Caco-2 (cell line): ENCODE measurements at regions not wholly inside any gene's neighbourhood (a gene's known extent, or its start where the extent isn't known, plus 50 kb on each side); places are given as distances from the start of the nearest gene placed in this dataset.

ENCODE experiments used
- BruUV-seq: library from RNA; stranded (reverse); fragments of 400-500 nt; replicated peaks from 2 replicates; lab custom pipeline; 2021; lab: Mats Ljungman, UMichigan
- CTCF ChIA-PET: fragments of 300-600 bp; sonication (Branson Sonifier 250); formaldehyde crosslinking; loops from one replicate; lab custom pipeline; 2022; ENCODE audit warnings: antibody characterized with exemption; lab: Charles Lee
- POLR2A ChIA-PET: fragments of 300-600 bp; sonication (Branson Sonifier 250); formaldehyde crosslinking; loops from one replicate; lab custom pipeline; 2022; ENCODE audit warnings: antibody characterized with exemption; lab: Charles Lee
- DNase-seq, 2 experiments: peaks; one replicate each; pipeline versions ENCODE4 v3.0.0 to v3.0.0-alpha.2; 2020 to 2022
- H3K27me3 ChIP-seq: replicated peaks from 2 replicates; pipeline ENCODE4 v1.6.0; 2011; ENCODE audit warnings: low read length; ENCODE audit not compliant: control insufficient read depth, insufficient read depth
- H3K36me3 ChIP-seq: 2 replicates; pipeline ENCODE4 v1.5.1; 2011; ENCODE audit warnings: low read length; ENCODE audit not compliant: control insufficient read depth, insufficient read depth
- H3K4me1 ChIP-seq: fragments of 250-450 bp; sonication (Bioruptor Pico); 2 replicates; pipeline ENCODE4 v1.5.1; 2020; ENCODE audit warnings: mild to moderate bottlenecking
- H3K4me3 ChIP-seq: 2 replicates; pipeline ENCODE4 v1.5.1; 2011; ENCODE audit warnings: low read depth, mild to moderate bottlenecking, control low read depth, low read length
- H3K9me3 ChIP-seq: fragments of 250-450 bp; sonication (Bioruptor Pico); 2 replicates; pipeline ENCODE4 v1.5.1; 2020; ENCODE audit warnings: mild to moderate bottlenecking, moderate library complexity
- H3K27ac Mint-ChIP-seq: one replicate; pipeline ENCODE4 v1.8.0; 2022; ENCODE audit warnings: mixed read lengths; ENCODE audit not compliant: unreplicated experiment
- H3K27me3 Mint-ChIP-seq: one replicate; pipeline ENCODE4 v1.8.0; 2022; ENCODE audit warnings: mixed read lengths; ENCODE audit not compliant: insufficient read depth, unreplicated experiment
- H3K36me3 Mint-ChIP-seq: one replicate; pipeline ENCODE4 v1.8.0; 2022; ENCODE audit warnings: mild to moderate bottlenecking, mixed read lengths; ENCODE audit not compliant: insufficient read depth, unreplicated experiment
- H3K4me1 Mint-ChIP-seq: one replicate; pipeline ENCODE4 v1.8.0; 2022; ENCODE audit warnings: low read depth, mixed read lengths; ENCODE audit not compliant: unreplicated experiment
- H3K4me3 Mint-ChIP-seq: one replicate; pipeline ENCODE4 v1.8.0; 2022; ENCODE audit warnings: mild to moderate bottlenecking, moderate library complexity, mixed read lengths; ENCODE audit not compliant: unreplicated experiment
- H3K9me3 Mint-ChIP-seq: one replicate; pipeline ENCODE4 v1.8.0; 2022; ENCODE audit warnings: mixed read lengths; ENCODE audit not compliant: unreplicated experiment
- intact Hi-C: fragments of 100-400 bp; cut with micrococcal nuclease; formaldehyde crosslinking; loops from one replicate; pipeline ENCODE4 v1.10.0; 2022; ENCODE audit not compliant: unreplicated experiment
- TF ChIP-seq, protein P1 (sequence below), 2 experiments: fragments of 200-600 bp in 1 of 2; IDR thresholded peaks; 1 replicate in 1 of 2; 2 replicates in 1 of 2; pipeline versions ENCODE4 v1.5.1 to v1.8.0; 2011 to 2022; ENCODE audit warnings: antibody characterized with exemption in 1 of 2, control low read depth in 1 of 2, inconsistent platforms in 1 of 2, low read depth in 1 of 2, low read length in 1 of 2, mild to moderate bottlenecking in 1 of 2, moderate library complexity in 1 of 2; ENCODE audit not compliant: insufficient read depth in 1 of 2, severe bottlenecking in 1 of 2, unreplicated experiment in 1 of 2

DNA sequence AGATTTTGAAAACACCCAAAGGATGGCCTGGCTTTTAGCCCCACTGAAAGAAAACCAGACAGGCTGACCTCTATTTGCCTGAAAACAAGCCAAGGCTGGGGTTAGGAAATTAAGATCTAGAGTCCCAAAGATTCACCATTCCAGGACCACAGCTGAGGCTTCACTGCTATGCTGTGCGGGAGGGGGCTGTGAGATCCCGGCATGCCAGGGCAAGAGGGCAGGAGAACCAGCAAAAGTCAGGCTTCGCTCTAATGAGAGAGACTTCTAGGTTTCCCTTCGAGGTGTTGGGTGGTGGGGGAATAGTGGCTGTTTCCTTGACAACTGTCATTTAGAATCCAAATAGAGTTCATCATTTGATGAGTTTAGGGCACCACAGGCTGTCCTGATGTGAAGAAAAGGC lies 152.9 kb upstream of the NFIB start:
- Histone ChIP-seq H3K27me3 (no peaks in the 10 kb centered on the region), H3K36me3 (no peaks in the 10 kb centered on the region), H3K4me1 (no peaks in the 10 kb centered on the region), H3K4me3 (no peak overlapping the region), H3K9me3 (no peaks in the 10 kb centered on the region)
- Mint-ChIP-seq H3K9me3 (no peaks in the 10 kb centered on the region), H3K4me1 (no peaks in the 10 kb centered on the region), H3K27ac (no peak overlapping the region), H3K36me3 (no peaks in the 10 kb centered on the region), H3K27me3 (peaks cover 7% of the 10 kb centered on the region), H3K4me3 (no peak overlapping the region)
- intact Hi-C loops: loop anchor here (10.0 kb wide), 1 partner anchor 668 kb away; no protein-coding TSS in a partner anchor
- TF ChIP-seq, protein P1, sequence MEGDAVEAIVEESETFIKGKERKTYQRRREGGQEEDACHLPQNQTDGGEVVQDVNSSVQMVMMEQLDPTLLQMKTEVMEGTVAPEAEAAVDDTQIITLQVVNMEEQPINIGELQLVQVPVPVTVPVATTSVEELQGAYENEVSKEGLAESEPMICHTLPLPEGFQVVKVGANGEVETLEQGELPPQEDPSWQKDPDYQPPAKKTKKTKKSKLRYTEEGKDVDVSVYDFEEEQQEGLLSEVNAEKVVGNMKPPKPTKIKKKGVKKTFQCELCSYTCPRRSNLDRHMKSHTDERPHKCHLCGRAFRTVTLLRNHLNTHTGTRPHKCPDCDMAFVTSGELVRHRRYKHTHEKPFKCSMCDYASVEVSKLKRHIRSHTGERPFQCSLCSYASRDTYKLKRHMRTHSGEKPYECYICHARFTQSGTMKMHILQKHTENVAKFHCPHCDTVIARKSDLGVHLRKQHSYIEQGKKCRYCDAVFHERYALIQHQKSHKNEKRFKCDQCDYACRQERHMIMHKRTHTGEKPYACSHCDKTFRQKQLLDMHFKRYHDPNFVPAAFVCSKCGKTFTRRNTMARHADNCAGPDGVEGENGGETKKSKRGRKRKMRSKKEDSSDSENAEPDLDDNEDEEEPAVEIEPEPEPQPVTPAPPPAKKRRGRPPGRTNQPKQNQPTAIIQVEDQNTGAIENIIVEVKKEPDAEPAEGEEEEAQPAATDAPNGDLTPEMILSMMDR (IDR thresholded peaks at IDR 0.05; ENCODE audit: insufficient read depth in 1 of 2, low read depth in 1 of 2, low read length in 1 of 2, severe bottlenecking in 1 of 2, unreplicated experiment in 1 of 2): no peak
- CTCF ChIA-PET: interaction anchor here (1.9 kb wide), 1 partner anchor 186 kb away, joined by 9 read pairs; no protein-coding TSS in a partner anchor
- POLR2A ChIA-PET: no interaction called here
- BruUV-seq: no TSS peak
- no peak for DNase-seq

- intact Hi-C loops: loop anchor here (10.0 kb wide), 1 partner anchor 668 kb away; no protein-coding TSS in a partner anchor
- Mint-ChIP-seq H3K36me3 (no peaks in the 10 kb centered on the region), H3K9me3 (no peaks in the 10 kb centered on the region), H3K4me3 (no peak overlapping the region), H3K4me1 (no peaks in the 10 kb centered on the region), H3K27ac (no peak overlapping the region), H3K27me3 (peaks cover 7% of the 10 kb centered on the region)
- no peak overlapping the region for H3K4me3 ChIP-seq
- no peaks in the 10 kb centered on the region for H3K9me3 ChIP-seq
- BruUV-seq: no TSS peak
- H3K27me3 ChIP-seq: no peaks in the 10 kb centered on the region
- POLR2A ChIA-PET: no interaction called here
- H3K4me1 ChIP-seq: no peaks in the 10 kb centered on the region
- no peak for DNase-seq
- CTCF ChIA-PET: interaction anchor here (1.3 to 1.9 kb wide), 3 partner anchors 186 to 302 kb away, joined by 5 to 9 read pairs (median 7); no protein-coding TSS in a partner anchor
- TF ChIP-seq, protein P1 (IDR thresholded peaks at IDR 0.05; ENCODE audit: insufficient read depth in 1 of 2, low read depth in 1 of 2, low read length in 1 of 2, severe bottlenecking in 1 of 2, unreplicated experiment in 1 of 2): no peak
- H3K36me3 ChIP-seq: no peaks in the 10 kb centered on the region
Measured at GRCh38 chr9:14466429-14466818, 152.5 kb upstream of the NFIB start.

- H3K4me3 ChIP-seq: no peak overlapping the region
- H3K4me1 Mint-ChIP-seq: no peaks in the 10 kb centered on the region
- no peaks in the 10 kb centered on the region for H3K36me3 Mint-ChIP-seq
- H3K36me3 ChIP-seq: no peaks in the 10 kb centered on the region
- intact Hi-C loops: loop anchor here (10.0 kb wide), 1 partner anchor 672 kb away; no protein-coding TSS in a partner anchor
- TF ChIP-seq, protein P1 (IDR thresholded peaks at IDR 0.05; ENCODE audit: insufficient read depth in 1 of 2, low read depth in 1 of 2, low read length in 1 of 2, severe bottlenecking in 1 of 2, unreplicated experiment in 1 of 2): no peak
- no peak overlapping the region for H3K27ac Mint-ChIP-seq
- no peaks in the 10 kb centered on the region for H3K9me3 Mint-ChIP-seq
- H3K9me3 ChIP-seq: no peaks in the 10 kb centered on the region
- no peak overlapping the region for H3K4me3 Mint-ChIP-seq
- ChIA-PET CTCF (no interaction called here), POLR2A (no interaction called here)
- H3K4me1 ChIP-seq: no peaks in the 10 kb centered on the region
- no peaks in the 10 kb centered on the region for H3K27me3 ChIP-seq
- BruUV-seq: no TSS peak
- no peak for DNase-seq
- peaks cover 7% of the 10 kb centered on the region for H3K27me3 Mint-ChIP-seq
Measured at GRCh38 chr9:14462950-14463349, 149.0 kb upstream of the NFIB start.
